ENCODE measurements at regions not wholly inside any gene's neighbourhood (a gene's known extent, or its start where the extent isn't known, plus 50 kb on each side); places are given as distances from the start of the nearest gene placed in this dataset.

GRCh38 chr9:36456480-36457065 is 56.5 kb upstream of the RNF38 start:
- H3K9me3 ChIP-seq (ENCODE audit: low read depth, low read length), result no peaks in the 10 kb centered on the region
- TF ChIP-seq FOXP2 (optimal IDR thresholded peaks at IDR 0.05; ENCODE audit: control extremely low read depth, extremely low read length, insufficient read depth) (no peak), EZH2 (IDR thresholded peaks at IDR 0.05) (no peak), POLR2AphosphoS5 (IDR thresholded peaks at IDR 0.05; ENCODE audit: borderline replicate concordance, low read depth, low read length) (no peak)

GRCh38 chr9:36451949-36452348 is 51.9 kb upstream of the RNF38 start:
- H3K27ac ChIP-seq, result no peak overlapping the region
- H3K36me3 ChIP-seq (ENCODE audit: insufficient read depth, low read length), result no peaks in the 10 kb centered on the region
- H3K9me3 ChIP-seq (ENCODE audit: low read depth, low read length), result no peaks in the 10 kb centered on the region
- no peak for TF ChIP-seq FOXP2 (optimal IDR thresholded peaks at IDR 0.05; ENCODE audit: control extremely low read depth, extremely low read length, insufficient read depth)
- no peak for TF ChIP-seq EZH2 (IDR thresholded peaks at IDR 0.05)
- TF ChIP-seq POLR2AphosphoS5 (IDR thresholded peaks at IDR 0.05; ENCODE audit: borderline replicate concordance, low read depth, low read length), result no peak
- no peak for DNase-seq (ENCODE audit: low read depth, low spot score)
- H3K4me3 ChIP-seq, result no peak overlapping the region
- no peak overlapping the region for H3K9ac ChIP-seq (ENCODE audit: insufficient read length)

More at GRCh38 chr9:36456480-36457065, 56.5 kb upstream of the RNF38 start:
- Histone ChIP-seq H3K27ac (no peak overlapping the region), H3K4me3 (no peak overlapping the region), H3K9ac (ENCODE audit: insufficient read length) (no peak overlapping the region), H3K36me3 (ENCODE audit: insufficient read depth, low read length) (no peaks in the 10 kb centered on the region)
- no peak for DNase-seq (ENCODE audit: low read depth, low spot score)

DNA sequence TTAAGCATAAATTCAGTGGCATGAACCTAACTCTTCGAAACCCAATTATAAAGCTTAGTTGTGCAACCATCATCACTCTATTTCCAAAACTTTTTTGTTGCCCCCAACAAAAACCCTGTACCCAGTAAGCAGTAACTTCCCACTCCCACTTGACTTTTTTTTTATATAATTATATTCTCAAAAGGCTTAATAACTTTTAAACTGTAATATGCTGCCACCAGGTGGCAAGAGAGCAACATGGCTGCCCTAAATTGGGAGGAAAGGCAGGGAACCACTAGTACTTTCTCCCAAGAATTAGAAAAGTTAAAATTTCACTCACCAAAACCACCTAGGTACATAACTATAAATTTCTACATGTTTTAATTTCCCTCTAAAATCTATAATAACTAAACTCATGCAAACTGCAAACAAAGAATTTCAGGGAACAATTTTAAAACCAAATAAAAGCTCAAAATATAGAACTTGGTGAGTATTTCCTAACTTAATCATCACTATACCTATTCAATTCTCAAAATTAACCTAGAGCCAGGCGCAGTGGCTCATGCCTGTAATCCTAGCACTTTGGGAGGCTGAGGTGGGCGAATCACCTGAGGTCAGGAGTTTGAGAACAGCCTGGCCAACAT is 50.2 kb upstream of the RNF38 start:
- H3K9me3 ChIP-seq (ENCODE audit: low read depth, low read length), result no peaks in the 10 kb centered on the region
- DNase-seq (ENCODE audit: low read depth, low spot score), result peak; percentile 30
- no peak overlapping the region for H3K9ac ChIP-seq (ENCODE audit: insufficient read length)
- H3K27ac ChIP-seq, result no peak overlapping the region
- no peak for TF ChIP-seq POLR2AphosphoS5 (IDR thresholded peaks at IDR 0.05; ENCODE audit: borderline replicate concordance, low read depth, low read length)
- no peak for TF ChIP-seq EZH2 (IDR thresholded peaks at IDR 0.05)
- no peak for TF ChIP-seq FOXP2 (optimal IDR thresholded peaks at IDR 0.05; ENCODE audit: control extremely low read depth, extremely low read length, insufficient read depth)
- no peak overlapping the region for H3K4me3 ChIP-seq
- H3K36me3 ChIP-seq (ENCODE audit: insufficient read depth, low read length), result no peaks in the 10 kb centered on the region
